Esophagus muscularis mucosa (tissue), 4 donors: ENCODE measurements at regions not wholly inside any gene's neighbourhood (a gene's known extent, or its start where the extent isn't known, plus 50 kb on each side); places are given as distances from the start of the nearest gene placed in this dataset.

Experiments used
- DNase-seq: peaks from one replicate; pipeline ENCODE4 v3.0.0-alpha.2; 2017; ENCODE audit errors: extremely low spot score
- H3K27ac ChIP-seq, 4 donors: fragments of 200-600 bp; sonication (generic); replicated peaks in 1 of 4; 1 replicate in 3 of 4; 2 replicates in 1 of 4; pipeline ENCODE4 v1.5.1; 2016 to 2019; ENCODE audit warnings: mild to moderate bottlenecking in 1 of 4
- H3K27me3 ChIP-seq, 4 donors: fragments of 200-600 bp; sonication (generic); one replicate each; pipeline versions ENCODE4 v1.5.1 to v1.6.0; 2016 to 2019
- H3K36me3 ChIP-seq, 4 donors: fragments of 200-600 bp; sonication (generic); one replicate each; pipeline ENCODE4 v1.5.1; 2016 to 2019
- H3K4me1 ChIP-seq, 4 donors: fragments of 200-600 bp; sonication (generic); one replicate each; pipeline ENCODE4 v1.5.1; 2016 to 2019
- H3K4me3 ChIP-seq, 4 donors: fragments of 200-600 bp; sonication (generic); 1 replicate in 2 of 4; 2 replicates in 2 of 4; pipeline ENCODE4 v1.5.1; 2016 to 2019; ENCODE audit warnings: mild to moderate bottlenecking in 4 of 4, moderate library complexity in 1 of 4
- H3K9me3 ChIP-seq, 4 donors: fragments of 200-600 bp; sonication (generic); 1 replicate in 3 of 4; 2 replicates in 1 of 4; pipeline ENCODE4 v1.5.1; 2016 to 2019
- CTCF ChIP-seq, 3 experiments: fragments of 200-600 bp in 2 of 3; fragments of 450-650 bp in 1 of 3; sonication (generic) in 2 of 3; IDR thresholded peaks; one replicate each; pipeline ENCODE4 v1.5.1; 2017 to 2019; ENCODE audit warnings: antibody characterized with exemption in 3 of 3, mild to moderate bottlenecking in 2 of 3, moderate library complexity in 1 of 3
- EP300 ChIP-seq: sonication (generic); formaldehyde crosslinking; IDR thresholded peaks from one replicate; pipeline ENCODE4 v1.6.1; 2017; ENCODE audit warnings: antibody characterized with exemption
- POLR2A ChIP-seq: fragments of 450-650 bp; IDR thresholded peaks from one replicate; pipeline ENCODE4 v1.6.1; 2017; ENCODE audit warnings: antibody characterized with exemption, moderate library complexity, mild to moderate bottlenecking, low read depth
- POLR2AphosphoS5 ChIP-seq, 2 donors: sonication (generic); formaldehyde crosslinking; IDR thresholded peaks; one replicate each; pipeline ENCODE4 v1.6.1; 2017; ENCODE audit warnings: antibody characterized with exemption in 2 of 2
- WGBS: methylation state at CpG from one replicate; pipeline ENCODE4 v1.1.5; 2018; 5-methylcytosine and 5-hydroxymethylcytosine counted together
- intact Hi-C: fragments of 100-400 bp; cut with DNase I; formaldehyde crosslinking; loops from one replicate; pipeline ENCODE4 v1.15.1; 2023

- WGBS = 46% methylated on average over 10 of the region's 10 CpGs
- DNase-seq = no peak
- Histone ChIP-seq H3K9me3 (peaks cover 0 to 15% (median 8%) of the 10 kb centered on the region in 4 donors), H3K36me3 (no peaks in the 10 kb centered on the region), H3K4me3 (no peak overlapping the region), H3K27me3 (peaks cover 0 to 56% (median 0%) of the 10 kb centered on the region in 4 donors), H3K4me1 (no peaks in the 10 kb centered on the region), H3K27ac (no peak overlapping the region)
- TF ChIP-seq POLR2A (no peak), EP300 (no peak), CTCF (IDR thresholded peaks at IDR 0.05) (no peak), POLR2AphosphoS5 (IDR thresholded peaks at IDR 0.05) (no peak)
- intact Hi-C loops = no loop called here
These were observed 208.4 kb upstream of the ZC3H12A start for GRCh38 chr1:37265786-37266667.

- Histone ChIP-seq H3K9me3 (peaks cover 0 to 15% (median 8%) of the 10 kb centered on the region in 4 donors), H3K4me3 (no peak overlapping the region), H3K27ac (no peak overlapping the region), H3K27me3 (peaks cover 0 to 64% (median 0%) of the 10 kb centered on the region in 4 donors), H3K4me1 (no peaks in the 10 kb centered on the region), H3K36me3 (no peaks in the 10 kb centered on the region)
- 57% methylated on average over 9 of the region's 10 CpGs for WGBS
- no peak for DNase-seq
- TF ChIP-seq EP300 (no peak), POLR2AphosphoS5 (IDR thresholded peaks at IDR 0.05) (no peak), POLR2A (no peak), CTCF (IDR thresholded peaks at IDR 0.05) (no peak)
- intact Hi-C loops = no loop called here
These were observed 207.1 kb upstream of the ZC3H12A start for GRCh38 chr1:37267111-37267835.

GRCh38 chr1:37270639-37271038 is 203.7 kb upstream of the ZC3H12A start:
- DNase-seq = no peak
- 68% methylated on average over 3 of the region's 3 CpGs for WGBS
- Histone ChIP-seq H3K4me3 (no peak overlapping the region), H3K4me1 (no peaks in the 10 kb centered on the region), H3K27ac (no peak overlapping the region), H3K9me3 (no peaks in the 10 kb centered on the region), H3K36me3 (no peaks in the 10 kb centered on the region), H3K27me3 (peaks cover 0 to 57% (median 0%) of the 10 kb centered on the region in 4 donors)
- TF ChIP-seq CTCF (IDR thresholded peaks at IDR 0.05) (no peak), POLR2A (no peak), EP300 (no peak), POLR2AphosphoS5 (IDR thresholded peaks at IDR 0.05) (no peak)
- intact Hi-C loops = no loop called here

GRCh38 chr1:37272626-37273025 is 201.8 kb upstream of the ZC3H12A start:
- DNase-seq = no peak
- no peak overlapping the region for H3K27ac ChIP-seq
- H3K27me3 ChIP-seq = peaks cover 0 to 53% (median 0%) of the 10 kb centered on the region in 4 donors
- no peaks in the 10 kb centered on the region for H3K4me1 ChIP-seq
- intact Hi-C loops = no loop called here
- TF ChIP-seq EP300 = no peak
- no peaks in the 10 kb centered on the region for H3K36me3 ChIP-seq
- no peak overlapping the region for H3K4me3 ChIP-seq
- WGBS = 60% methylated on average over 5 of the region's 8 CpGs
- H3K9me3 ChIP-seq = no peaks in the 10 kb centered on the region

GRCh38 chr1:37274486-37274885 is 199.9 kb upstream of the ZC3H12A start:
- no peak for TF ChIP-seq POLR2A
- no peak for TF ChIP-seq POLR2AphosphoS5 (IDR thresholded peaks at IDR 0.05)
- no peak for TF ChIP-seq EP300
- TF ChIP-seq CTCF (IDR thresholded peaks at IDR 0.05) = no peak
- Histone ChIP-seq H3K36me3 (no peaks in the 10 kb centered on the region), H3K4me1 (no peaks in the 10 kb centered on the region), H3K4me3 (no peak overlapping the region), H3K27ac (no peak overlapping the region), H3K27me3 (peaks cover 0 to 66% (median 0%) of the 10 kb centered on the region in 4 donors), H3K9me3 (peaks cover 0 to 2% (median 0%) of the 10 kb centered on the region in 4 donors)
- 73% methylated on average over 6 of the region's 8 CpGs for WGBS
- DNase-seq = no peak
- intact Hi-C loops = no loop called here
